ENCODE measurements at regions not wholly inside any gene's neighbourhood (a gene's known extent, or its start where the extent isn't known, plus 50 kb on each side); places are given as distances from the start of the nearest gene placed in this dataset.

DNA sequence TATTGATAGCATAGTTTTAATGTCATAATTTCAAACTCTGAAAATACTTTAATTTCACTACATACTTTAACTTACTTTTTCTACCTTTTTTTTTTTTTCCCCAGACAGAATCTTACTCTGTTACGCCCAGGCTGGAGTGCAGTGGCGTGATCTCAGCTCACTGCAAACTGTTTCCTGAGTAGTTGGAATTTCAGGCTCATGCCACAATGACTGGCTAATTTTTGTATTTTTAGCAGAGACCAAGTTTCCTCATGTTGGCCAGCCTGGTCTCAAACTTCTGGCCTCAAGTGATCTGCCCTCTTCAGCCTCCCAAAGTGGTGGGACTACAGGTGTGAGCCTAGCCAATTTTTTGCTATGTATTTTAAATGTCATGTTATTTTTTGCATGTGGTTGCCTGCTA is 741.6 kb downstream of the TRAM1L1 start:
- no peak for TF ChIP-seq TCF12 (IDR thresholded peaks at IDR 0.05; ENCODE audit: low read depth)
- no peak for TF ChIP-seq ZBTB7A (IDR thresholded peaks at IDR 0.05; ENCODE audit: low read depth)
- TF ChIP-seq TEAD4 (IDR thresholded peaks at IDR 0.05): no peak
- no peak for TF ChIP-seq CEBPB (IDR thresholded peaks at IDR 0.05)
- TF ChIP-seq, protein P1, sequence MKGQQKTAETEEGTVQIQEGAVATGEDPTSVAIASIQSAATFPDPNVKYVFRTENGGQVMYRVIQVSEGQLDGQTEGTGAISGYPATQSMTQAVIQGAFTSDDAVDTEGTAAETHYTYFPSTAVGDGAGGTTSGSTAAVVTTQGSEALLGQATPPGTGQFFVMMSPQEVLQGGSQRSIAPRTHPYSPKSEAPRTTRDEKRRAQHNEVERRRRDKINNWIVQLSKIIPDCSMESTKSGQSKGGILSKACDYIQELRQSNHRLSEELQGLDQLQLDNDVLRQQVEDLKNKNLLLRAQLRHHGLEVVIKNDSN (IDR thresholded peaks at IDR 0.05): no peak
- TF ChIP-seq MAX (IDR thresholded peaks at IDR 0.05): no peak
- no peak for TF ChIP-seq EP300 (IDR thresholded peaks at IDR 0.05; ENCODE audit: borderline replicate concordance)
- no peak for TF ChIP-seq REST (IDR thresholded peaks at IDR 0.05; ENCODE audit: low read depth)
- no peak for TF ChIP-seq RAD21 (IDR thresholded peaks at IDR 0.05; ENCODE audit: low read depth)
- no peak for TF ChIP-seq FOXM1 (IDR thresholded peaks at IDR 0.05; ENCODE audit: borderline replicate concordance, low read depth)
